Astrocyte (in vitro differentiated cells and primary cell): ENCODE measurements at regions not wholly inside any gene's neighbourhood (a gene's known extent, or its start where the extent isn't known, plus 50 kb on each side); places are given as distances from the start of the nearest gene placed in this dataset.

Experiments
- DNase-seq: peaks from one replicate; pipeline ENCODE4 v3.0.0-alpha.2; 2010; ENCODE audit warnings: low read depth
- FAIRE-seq: peaks from 2 replicates; lab custom pipeline; 2011; peaks lifted over from hg19 to GRCh38; lab: Jason Lieb, UNC
- H2AFZ ChIP-seq: 2 replicates; pipeline ENCODE4 v1.6.0; 2012; ENCODE audit warnings: low read depth, low read length, inconsistent platforms
- H3K27ac ChIP-seq: 2 replicates; pipeline ENCODE4 v1.5.1; 2011; ENCODE audit warnings: low read depth, low read length, inconsistent platforms
- H3K27me3 ChIP-seq: 2 replicates; pipeline ENCODE4 v1.6.0; 2011; ENCODE audit warnings: low read length, inconsistent platforms; ENCODE audit not compliant: insufficient read depth
- H3K36me3 ChIP-seq: 2 replicates; pipeline ENCODE4 v1.5.1; 2011; ENCODE audit warnings: low read length, inconsistent platforms; ENCODE audit not compliant: insufficient read depth
- H3K4me1 ChIP-seq: 2 replicates; pipeline ENCODE4 v1.5.1; 2011; ENCODE audit warnings: low read length, inconsistent platforms; ENCODE audit not compliant: insufficient read depth
- H3K4me2 ChIP-seq: 2 replicates; pipeline ENCODE4 v1.6.0; 2012; ENCODE audit warnings: low read length, inconsistent platforms
- H3K4me3 ChIP-seq: 2 replicates; pipeline ENCODE4 v1.5.1; 2011; ENCODE audit warnings: low read depth, mild to moderate bottlenecking, low read length, inconsistent platforms; ENCODE audit not compliant: insufficient read depth
- H3K79me2 ChIP-seq: 2 replicates; pipeline ENCODE4 v1.6.0; 2012; ENCODE audit warnings: mild to moderate bottlenecking, low read length, inconsistent platforms; ENCODE audit not compliant: insufficient read depth
- H3K9ac ChIP-seq: 2 replicates; pipeline ENCODE4 v1.6.0; 2012; ENCODE audit warnings: mild to moderate bottlenecking, low read length, inconsistent platforms
- H3K9me3 ChIP-seq: 2 replicates; pipeline ENCODE4 v1.5.1; 2012; ENCODE audit warnings: low read depth, mild to moderate bottlenecking, low read length, inconsistent platforms; ENCODE audit not compliant: insufficient read depth
- H4K20me1 ChIP-seq: 2 replicates; pipeline ENCODE4 v1.6.0; 2012; ENCODE audit warnings: low read length, inconsistent platforms; ENCODE audit not compliant: insufficient read depth
- H3K27ac Mint-ChIP-seq: one replicate; pipeline ENCODE4 v1.8.0; 2021; ENCODE audit warnings: mild to moderate bottlenecking, mixed read lengths; ENCODE audit not compliant: unreplicated experiment
- H3K27me3 Mint-ChIP-seq: one replicate; pipeline ENCODE4 v1.8.0; 2021; ENCODE audit warnings: low read depth, mixed read lengths; ENCODE audit not compliant: unreplicated experiment
- H3K36me3 Mint-ChIP-seq: one replicate; pipeline ENCODE4 v1.8.0; 2021; ENCODE audit warnings: low read depth, mixed read lengths; ENCODE audit not compliant: unreplicated experiment
- H3K4me1 Mint-ChIP-seq: one replicate; pipeline ENCODE4 v1.8.0; 2021; ENCODE audit warnings: low read depth, mixed read lengths; ENCODE audit not compliant: unreplicated experiment
- H3K4me3 Mint-ChIP-seq: one replicate; pipeline ENCODE4 v1.8.0; 2021; ENCODE audit warnings: mild to moderate bottlenecking, moderate library complexity, mixed read lengths; ENCODE audit not compliant: unreplicated experiment
- H3K9me3 Mint-ChIP-seq: one replicate; pipeline ENCODE4 v1.8.0; 2021; ENCODE audit warnings: mild to moderate bottlenecking, mixed read lengths; ENCODE audit not compliant: unreplicated experiment
- EZH2 ChIP-seq: IDR thresholded peaks from 2 replicates; pipeline ENCODE4 v1.6.1; 2012; ENCODE audit warnings: mild to moderate bottlenecking, low read length, inconsistent platforms; ENCODE audit not compliant: insufficient read depth
- TF ChIP-seq, protein P1 (sequence below): IDR thresholded peaks from 2 replicates; pipeline ENCODE4 v1.5.1; 2011; ENCODE audit warnings: low read depth, mild to moderate bottlenecking, inconsistent platforms, low read length, moderate library complexity; ENCODE audit not compliant: insufficient read depth

DNA sequence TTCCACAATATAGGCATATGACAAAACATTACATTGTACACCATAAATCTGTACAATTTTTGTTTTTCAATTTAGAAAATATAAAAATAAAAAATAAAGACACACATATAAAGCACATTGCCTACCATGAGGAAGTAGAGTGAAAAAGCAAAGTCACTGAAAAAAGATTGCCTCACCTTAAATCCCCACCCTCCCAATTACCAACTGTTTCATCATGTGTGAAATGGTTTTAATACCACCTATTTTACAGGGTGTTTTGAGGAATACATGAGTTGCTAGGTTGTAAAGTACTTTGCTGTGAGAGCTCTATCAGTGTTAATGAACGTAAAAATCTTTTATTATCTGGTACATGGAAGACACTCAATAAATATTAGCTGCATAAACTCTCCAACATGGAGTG lies 373.6 kb upstream of the NDST3 start:
- H3K4me3 Mint-ChIP-seq, result no peak overlapping the region
- peaks cover 5% of the 10 kb centered on the region for H3K9me3 Mint-ChIP-seq
- no peaks in the 10 kb centered on the region for H3K9me3 ChIP-seq
- H4K20me1 ChIP-seq, result no peaks in the 10 kb centered on the region
- DNase-seq (no peak), FAIRE-seq (no peak)
- H3K9ac ChIP-seq, result no peak overlapping the region
- TF ChIP-seq, protein P1, sequence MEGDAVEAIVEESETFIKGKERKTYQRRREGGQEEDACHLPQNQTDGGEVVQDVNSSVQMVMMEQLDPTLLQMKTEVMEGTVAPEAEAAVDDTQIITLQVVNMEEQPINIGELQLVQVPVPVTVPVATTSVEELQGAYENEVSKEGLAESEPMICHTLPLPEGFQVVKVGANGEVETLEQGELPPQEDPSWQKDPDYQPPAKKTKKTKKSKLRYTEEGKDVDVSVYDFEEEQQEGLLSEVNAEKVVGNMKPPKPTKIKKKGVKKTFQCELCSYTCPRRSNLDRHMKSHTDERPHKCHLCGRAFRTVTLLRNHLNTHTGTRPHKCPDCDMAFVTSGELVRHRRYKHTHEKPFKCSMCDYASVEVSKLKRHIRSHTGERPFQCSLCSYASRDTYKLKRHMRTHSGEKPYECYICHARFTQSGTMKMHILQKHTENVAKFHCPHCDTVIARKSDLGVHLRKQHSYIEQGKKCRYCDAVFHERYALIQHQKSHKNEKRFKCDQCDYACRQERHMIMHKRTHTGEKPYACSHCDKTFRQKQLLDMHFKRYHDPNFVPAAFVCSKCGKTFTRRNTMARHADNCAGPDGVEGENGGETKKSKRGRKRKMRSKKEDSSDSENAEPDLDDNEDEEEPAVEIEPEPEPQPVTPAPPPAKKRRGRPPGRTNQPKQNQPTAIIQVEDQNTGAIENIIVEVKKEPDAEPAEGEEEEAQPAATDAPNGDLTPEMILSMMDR, result no peak
- no peak for TF ChIP-seq EZH2
- H3K4me2 ChIP-seq, result no peak overlapping the region
- no peak overlapping the region for H2AFZ ChIP-seq
- H3K27ac ChIP-seq, result no peak overlapping the region
- no peaks in the 10 kb centered on the region for H3K36me3 Mint-ChIP-seq
- no peaks in the 10 kb centered on the region for H3K27me3 ChIP-seq
- no peaks in the 10 kb centered on the region for H3K4me1 ChIP-seq
- no peak overlapping the region for H3K27ac Mint-ChIP-seq
- no peaks in the 10 kb centered on the region for H3K4me1 Mint-ChIP-seq
- no peaks in the 10 kb centered on the region for H3K36me3 ChIP-seq
- H3K4me3 ChIP-seq, result no peak overlapping the region
- no peaks in the 10 kb centered on the region for H3K27me3 Mint-ChIP-seq
- no peaks in the 10 kb centered on the region for H3K79me2 ChIP-seq

DNA sequence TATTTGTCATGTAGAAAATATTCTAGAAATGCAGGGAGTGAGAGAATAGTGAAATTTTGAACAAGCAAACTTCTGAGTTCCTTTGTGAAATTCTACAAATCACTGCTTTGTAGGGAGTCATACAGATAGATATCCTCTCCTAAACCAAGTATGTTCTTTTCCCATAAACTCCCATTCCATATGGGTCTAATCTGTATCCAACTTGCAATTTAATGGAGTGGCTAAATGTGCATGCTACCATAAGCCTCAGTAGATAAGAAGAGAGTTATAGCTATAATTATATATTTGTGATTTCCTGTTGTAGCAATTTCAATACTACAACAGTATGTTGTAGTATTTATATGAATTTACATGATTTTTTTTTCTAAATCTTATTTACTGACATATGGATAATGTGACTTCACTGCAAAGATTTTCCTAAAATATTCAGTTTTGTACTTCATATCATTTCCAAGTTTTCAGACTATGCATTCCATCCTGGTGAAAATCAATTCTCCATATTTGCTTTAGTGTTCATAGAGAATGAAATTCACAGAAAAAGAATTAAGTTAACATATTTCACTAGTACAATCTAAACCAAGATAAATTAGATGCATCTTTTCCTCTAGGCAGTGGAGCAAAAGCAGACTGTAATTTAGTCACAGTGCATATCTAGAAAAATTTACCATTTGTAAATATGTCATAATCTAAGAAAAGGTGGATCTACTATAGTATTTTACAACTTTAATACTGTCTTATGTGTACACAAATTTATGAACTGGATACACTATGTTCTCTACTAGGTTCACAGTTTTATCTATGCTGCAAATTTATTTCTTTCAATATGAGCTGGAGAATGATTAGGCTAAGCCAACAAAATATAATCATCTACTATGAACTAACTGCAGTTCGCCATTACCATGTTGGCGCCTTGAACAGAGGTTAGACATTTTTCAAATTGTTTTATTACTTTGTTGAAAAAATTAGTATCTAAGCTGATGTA lies 372.9 kb upstream of the NDST3 start:
- H2AFZ ChIP-seq, result no peak overlapping the region
- H3K36me3 ChIP-seq, result no peaks in the 10 kb centered on the region
- no peaks in the 10 kb centered on the region for H3K9me3 ChIP-seq
- no peak overlapping the region for H3K4me2 ChIP-seq
- H3K27me3 Mint-ChIP-seq, result no peaks in the 10 kb centered on the region
- FAIRE-seq (no peak), DNase-seq (no peak)
- no peaks in the 10 kb centered on the region for H3K79me2 ChIP-seq
- no peak overlapping the region for H3K4me3 Mint-ChIP-seq
- H3K4me1 Mint-ChIP-seq, result no peaks in the 10 kb centered on the region
- peaks cover 5% of the 10 kb centered on the region for H3K9me3 Mint-ChIP-seq
- H4K20me1 ChIP-seq, result no peaks in the 10 kb centered on the region
- H3K27ac ChIP-seq, result no peak overlapping the region
- H3K4me1 ChIP-seq, result no peaks in the 10 kb centered on the region
- TF ChIP-seq, protein P1, result no peak
- TF ChIP-seq EZH2, result no peak
- no peak overlapping the region for H3K4me3 ChIP-seq
- no peaks in the 10 kb centered on the region for H3K27me3 ChIP-seq
- no peaks in the 10 kb centered on the region for H3K36me3 Mint-ChIP-seq
- H3K9ac ChIP-seq, result no peak overlapping the region
- no peak overlapping the region for H3K27ac Mint-ChIP-seq
